ENCODE measurements at regions not wholly inside any gene's neighbourhood (a gene's known extent, or its start where the extent isn't known, plus 50 kb on each side); places are given as distances from the start of the nearest gene placed in this dataset.

DNA sequence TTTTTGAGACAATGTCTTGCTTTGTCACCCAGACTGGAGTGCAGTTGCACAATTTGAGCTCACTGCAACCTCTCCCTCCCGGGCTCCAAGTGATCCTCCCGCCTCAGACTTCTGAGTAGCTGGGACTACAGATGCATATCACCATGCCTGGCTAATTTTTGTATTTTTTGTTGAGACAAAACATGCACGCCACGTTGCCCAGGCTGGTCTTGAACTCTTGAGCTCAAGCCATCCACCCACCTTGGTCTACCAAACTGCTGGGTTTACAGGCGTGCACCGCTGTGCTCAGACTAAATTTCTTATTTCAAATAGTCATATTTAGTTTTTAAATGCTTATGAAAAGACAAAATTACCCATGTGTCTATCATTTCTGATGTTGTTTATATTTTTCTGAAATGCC, 2324.1 kb downstream of the MAT2B start:
- DNase-seq (ENCODE audit: low read depth), result no peak

DNA sequence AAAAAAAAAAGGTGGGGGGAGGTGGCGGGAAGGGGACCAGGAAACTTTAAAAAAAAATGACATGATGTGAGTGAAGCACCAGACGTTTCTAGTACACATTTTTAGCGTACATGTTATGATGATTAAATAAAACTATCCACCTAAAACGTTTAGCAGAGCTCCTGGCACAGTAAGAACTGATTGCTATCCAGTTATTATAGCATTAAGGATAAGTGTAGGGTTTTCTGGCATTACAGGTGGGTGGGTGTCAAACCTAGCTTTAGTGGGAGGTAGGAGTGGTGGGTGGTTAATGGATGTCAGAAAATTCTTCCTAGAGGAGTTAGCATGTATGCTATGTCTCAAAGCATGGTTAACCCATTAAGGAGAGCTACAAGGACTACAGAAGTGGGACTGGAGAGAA, 2329.5 kb downstream of the MAT2B start:
- DNase-seq (ENCODE audit: low read depth), result no peak

DNA sequence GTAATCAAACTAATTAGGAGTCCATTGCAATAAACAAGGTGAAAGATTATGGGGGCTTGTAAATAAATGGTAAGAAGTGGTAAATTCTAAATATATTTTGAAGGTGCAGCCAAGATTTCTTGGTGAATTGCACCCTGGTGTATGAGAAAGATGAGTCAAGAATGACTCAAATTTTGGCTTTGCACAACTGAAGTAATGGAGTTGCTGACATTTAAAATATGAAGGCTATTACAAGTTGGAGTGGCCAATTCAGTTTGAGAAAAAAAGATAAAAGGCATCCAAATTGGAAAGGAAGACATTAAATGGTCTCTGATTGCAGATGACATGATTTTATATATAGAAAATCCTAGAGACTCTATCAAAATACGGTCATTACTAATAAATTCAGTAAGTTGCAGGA, 2330.6 kb downstream of the MAT2B start:
- DNase-seq (ENCODE audit: low read depth), result no peak

DNA sequence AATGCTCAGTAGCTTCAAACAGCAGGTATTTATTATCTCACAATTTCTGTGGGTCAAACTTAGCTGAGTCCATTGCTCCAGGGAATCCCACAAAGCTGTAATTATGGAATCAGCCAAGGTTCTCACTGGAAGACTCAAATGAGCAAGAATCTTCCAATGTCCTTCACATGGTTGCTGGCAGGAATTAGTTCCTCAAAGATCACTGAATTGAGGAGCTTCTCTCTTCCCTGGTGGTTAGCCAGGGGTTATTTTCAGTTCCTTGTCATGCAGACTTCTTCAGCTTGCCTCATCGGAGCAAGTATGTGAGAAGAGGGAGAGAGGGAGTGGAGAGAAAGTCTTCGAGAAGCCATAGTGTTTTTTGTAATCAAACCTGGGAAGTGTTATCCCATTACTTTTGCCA, 2331.9 kb downstream of the MAT2B start:
- DNase-seq (ENCODE audit: low read depth), result no peak

DNA sequence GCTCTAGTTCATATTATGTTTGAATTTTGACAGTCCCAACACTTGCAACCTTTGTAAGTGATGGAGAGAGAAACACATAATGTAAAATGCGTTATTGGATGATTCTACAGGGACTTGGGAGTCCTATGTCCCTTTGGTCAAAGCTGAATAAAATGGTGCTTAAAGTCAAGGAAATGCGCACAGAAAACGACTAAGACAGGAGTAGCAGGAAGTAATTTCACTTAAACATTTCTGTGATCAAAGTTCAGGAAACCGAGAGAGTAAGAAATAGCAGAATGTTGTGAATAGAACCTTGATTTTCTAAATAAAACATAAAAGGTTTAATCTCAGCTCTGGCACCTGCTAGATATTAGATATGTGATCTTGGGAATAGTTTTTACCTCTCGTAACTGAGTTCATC, 2339.2 kb downstream of the MAT2B start:
- DNase-seq (ENCODE audit: low read depth), result no peak

DNA sequence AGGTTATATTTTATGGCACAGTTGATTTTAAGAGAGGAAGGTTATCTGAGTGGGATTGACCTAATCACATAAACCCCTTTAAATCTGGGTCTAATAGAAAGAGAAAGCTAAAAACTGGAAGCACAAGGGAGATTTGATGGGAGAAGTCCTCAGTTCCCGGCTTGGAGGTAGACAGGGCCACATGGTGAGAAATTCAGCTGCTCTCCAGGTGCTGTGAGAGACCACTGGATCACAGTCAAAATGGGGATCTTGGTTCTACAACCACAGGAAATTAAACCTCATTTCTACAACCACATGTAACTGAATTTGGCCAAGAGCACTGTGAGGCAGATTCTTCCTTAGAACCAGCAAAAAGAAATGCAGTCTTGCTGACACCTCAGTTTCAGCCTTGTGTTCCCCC, 2352.7 kb downstream of the MAT2B start:
- no peak for DNase-seq (ENCODE audit: low read depth)

DNA sequence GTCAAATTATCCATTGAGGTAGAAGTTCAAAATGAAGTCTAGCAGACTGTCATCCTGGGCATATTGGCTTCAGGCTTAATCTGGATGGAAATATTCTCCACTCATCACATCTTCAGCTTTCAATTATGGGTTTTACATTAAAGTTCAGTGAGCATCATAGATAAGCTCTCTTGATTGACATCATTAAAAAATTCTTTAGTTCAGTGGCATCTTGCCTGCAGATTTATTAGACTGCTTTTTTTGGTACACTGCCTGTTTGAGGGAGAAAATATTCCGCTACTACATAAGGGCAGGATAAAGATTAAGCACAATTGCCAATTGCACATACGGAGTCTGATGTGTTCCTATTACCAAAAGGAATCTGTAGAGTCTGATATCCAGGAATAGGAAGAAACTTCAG, 2353.8 kb downstream of the MAT2B start:
- DNase-seq (ENCODE audit: low read depth), result no peak

DNA sequence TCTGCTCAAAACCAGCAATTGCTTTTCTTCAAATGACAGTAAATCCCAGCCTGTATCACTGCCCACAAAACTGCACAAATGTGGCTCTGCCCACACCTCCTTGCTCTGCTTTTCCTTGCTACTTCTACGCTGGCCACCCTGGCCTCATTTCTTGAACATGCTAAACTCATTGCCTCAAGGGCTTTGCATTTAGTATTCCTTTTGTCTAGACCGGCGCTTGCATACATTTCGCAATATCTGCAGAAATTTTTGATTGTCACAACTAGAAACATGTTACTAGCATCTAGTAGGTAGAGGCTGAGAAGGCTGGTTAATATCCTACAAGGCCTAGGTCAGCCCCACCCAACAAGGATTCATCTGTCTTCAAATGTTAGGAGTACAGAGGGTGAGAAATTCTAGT, 2357.8 kb downstream of the MAT2B start:
- no peak for DNase-seq (ENCODE audit: low read depth)

DNA sequence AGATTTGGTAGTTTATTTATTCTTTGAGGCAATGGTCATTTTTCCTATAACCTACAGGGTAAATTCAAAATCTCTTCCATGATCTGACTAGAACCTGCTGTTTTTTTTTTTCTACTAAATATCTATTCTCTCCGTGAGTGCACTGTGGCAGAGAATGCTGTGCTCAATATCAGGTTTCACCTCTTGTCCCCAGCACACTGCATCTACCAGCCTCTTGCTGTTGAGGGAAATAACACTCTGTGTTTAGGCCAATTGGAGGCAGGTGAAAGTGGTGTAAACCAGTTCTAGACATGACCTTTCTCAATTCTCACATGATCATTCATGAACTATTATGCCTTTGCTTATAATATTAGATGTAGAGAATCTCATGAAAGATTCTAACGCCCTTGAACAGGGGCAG, 2365.9 kb downstream of the MAT2B start:
- no peak for DNase-seq (ENCODE audit: low read depth)

DNA sequence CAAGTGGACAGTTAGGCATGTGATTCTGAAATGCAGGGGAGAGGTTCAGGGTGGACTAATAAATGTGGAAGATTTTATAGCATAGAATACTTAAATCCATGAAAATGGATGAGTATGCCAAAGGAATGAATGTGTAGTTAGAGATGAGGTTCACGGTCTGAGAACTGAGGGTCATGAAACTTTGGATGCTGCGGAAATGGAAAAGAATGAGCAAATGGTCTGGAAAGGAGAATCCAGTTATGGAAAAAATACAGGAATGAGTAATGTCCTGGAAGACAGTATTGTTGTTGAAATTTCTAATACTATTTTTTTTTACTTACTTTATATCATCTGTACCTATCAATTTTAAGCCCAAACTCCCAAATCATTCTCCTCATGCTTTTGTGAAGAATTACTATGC, 2369.4 kb downstream of the MAT2B start:
- no peak for DNase-seq (ENCODE audit: low read depth)

DNA sequence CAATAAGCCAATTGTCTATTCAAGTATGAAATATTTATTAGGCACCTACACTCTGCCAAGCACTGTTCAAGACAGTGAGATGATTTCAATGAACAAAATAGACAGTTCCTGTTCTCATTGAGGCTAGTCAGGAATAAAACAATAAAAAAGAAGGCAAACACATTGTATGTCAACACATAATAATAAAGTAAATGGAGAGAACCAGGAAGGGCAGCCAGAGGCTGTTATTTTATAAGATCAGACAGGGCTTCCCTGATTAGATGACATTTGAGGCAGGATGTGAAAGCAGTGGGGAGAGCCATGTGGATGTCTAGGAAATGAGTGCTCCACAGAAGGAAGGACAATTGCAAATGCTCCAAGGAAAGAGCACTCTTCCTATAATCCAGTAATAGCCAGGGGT, 2371.1 kb downstream of the MAT2B start:
- no peak for DNase-seq (ENCODE audit: low read depth)

DNA sequence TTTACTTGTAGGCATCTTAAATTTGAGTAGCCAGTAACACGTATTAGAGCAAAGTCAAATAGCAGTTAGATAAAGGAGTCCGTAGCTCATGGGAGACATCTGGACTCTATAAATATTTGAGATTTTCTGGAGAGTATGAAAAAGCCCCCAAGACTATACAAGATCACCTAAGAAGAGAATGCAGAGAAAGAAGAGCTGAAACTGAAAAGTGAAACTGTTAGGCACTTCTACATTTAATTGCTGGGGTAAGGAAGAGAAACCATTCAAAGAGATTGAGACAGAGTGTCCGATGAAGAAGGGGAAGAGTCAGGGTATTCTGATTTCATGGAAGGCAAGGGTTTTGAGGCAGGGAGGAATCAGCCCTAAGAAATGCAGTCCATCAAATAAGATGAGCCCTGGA, 2372.1 kb downstream of the MAT2B start:
- no peak for DNase-seq (ENCODE audit: low read depth)

DNA sequence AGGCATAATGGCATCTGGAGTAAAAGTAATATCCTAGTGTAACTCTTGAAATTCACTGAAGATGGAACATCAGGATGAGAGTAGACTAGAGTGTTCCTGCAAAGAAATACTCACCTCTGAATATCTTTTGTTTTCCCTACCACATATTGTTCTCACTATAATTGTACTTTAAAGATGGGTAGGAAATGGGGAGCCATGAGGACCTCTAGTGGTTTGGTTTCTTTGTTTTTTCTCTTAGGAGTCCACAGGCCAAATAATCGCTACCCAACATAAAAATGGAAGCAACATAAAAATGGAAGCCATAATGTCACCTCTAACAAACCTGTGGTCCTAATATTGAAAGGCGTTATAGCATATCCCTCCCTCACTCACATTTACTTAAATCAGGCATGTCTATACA, 2375.8 kb downstream of the MAT2B start:
- DNase-seq (ENCODE audit: low read depth), result no peak

DNA sequence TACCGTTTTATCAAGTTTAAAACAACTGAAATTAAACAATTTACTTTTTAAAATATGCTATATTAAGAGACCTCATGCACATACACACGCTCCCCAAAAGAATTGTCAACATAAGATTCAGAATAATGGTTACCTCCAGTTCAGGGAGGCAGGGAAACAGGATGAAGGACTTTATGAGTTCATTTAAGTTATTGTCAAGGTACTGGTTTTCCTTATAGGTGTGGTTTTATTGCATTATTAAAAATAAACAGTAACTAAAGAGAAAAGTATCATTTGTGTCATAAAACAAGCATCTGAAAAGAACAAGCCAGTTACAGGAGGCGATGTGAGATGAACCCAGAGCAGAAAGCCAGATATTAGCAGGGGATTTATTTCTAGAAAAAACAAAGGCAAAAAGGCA, 2376.7 kb downstream of the MAT2B start:
- no peak for DNase-seq (ENCODE audit: low read depth)

DNA sequence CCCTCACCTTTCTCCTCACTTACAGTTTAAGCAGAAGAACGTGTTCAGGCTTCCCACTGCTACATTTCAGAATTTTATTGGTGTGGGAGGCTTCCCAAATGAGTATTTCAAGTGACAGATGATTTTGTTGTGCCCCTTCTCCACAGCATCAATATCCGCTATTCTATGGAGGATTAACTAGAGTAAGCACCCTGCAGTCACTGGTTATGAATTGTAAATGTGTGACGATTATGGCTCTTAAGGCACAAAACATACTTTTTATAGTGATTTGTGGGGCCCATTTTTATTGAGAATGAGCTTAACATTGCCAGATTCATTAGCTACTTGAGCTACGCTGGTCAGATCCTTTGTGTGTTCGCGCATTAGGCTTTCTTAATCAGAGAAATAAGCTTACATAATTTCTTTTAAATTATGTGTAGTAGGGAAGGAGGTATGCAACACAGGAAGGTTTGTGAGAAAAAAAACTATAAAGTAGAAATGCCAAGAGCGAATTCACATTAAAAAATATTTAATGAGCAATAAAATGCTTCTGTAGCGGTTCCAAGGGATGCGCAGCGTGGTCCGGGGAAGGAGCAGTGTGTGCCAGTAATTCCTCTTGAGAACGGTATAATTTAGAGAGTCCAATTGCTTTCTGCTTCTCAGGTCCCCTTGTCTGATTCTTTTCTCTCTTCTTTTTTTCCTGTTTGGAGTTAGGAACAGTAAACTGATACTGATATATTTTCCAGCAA, 2380.4 kb downstream of the MAT2B start:
- DNase-seq (ENCODE audit: low read depth), result no peak

DNA sequence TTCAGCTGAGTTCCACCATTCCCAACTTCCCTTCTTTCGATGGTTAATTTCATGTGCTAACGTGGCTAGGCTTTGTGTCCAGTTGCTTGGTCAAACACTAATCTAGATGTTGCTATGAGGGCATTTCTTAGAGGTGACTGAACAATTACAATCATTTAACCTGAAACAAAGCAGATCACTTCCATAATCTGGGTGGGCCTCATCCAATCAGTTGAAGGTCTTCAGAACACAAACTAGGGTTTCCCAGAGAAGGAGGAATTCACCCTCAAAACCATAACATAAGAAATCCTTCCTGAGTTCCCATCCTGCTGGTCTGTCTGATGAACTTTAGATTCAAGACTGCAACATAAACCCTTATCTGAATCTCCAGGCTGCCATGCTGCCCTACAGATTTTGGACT, 2381.7 kb downstream of the MAT2B start:
- no peak for DNase-seq (ENCODE audit: low read depth)

DNA sequence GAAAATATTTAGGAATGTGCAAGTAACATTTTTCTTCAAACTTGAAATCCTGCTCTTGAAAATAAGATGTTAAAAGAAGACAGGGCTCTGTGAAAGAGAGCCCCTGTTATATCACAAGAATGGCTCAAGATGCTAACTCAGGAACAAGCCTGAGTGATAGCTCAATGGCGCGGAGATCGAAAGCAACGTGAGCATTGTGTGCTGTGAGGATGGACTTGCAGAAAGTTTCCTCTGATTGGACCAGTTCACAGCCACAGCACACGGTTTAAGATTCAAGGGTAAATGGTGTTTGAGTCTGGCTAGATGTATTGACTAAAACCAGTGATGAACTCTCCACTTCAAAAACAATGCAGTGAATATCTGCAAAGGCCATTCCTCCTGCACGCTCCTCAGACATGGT, 2387.0 kb downstream of the MAT2B start:
- DNase-seq (ENCODE audit: low read depth), result no peak

DNA sequence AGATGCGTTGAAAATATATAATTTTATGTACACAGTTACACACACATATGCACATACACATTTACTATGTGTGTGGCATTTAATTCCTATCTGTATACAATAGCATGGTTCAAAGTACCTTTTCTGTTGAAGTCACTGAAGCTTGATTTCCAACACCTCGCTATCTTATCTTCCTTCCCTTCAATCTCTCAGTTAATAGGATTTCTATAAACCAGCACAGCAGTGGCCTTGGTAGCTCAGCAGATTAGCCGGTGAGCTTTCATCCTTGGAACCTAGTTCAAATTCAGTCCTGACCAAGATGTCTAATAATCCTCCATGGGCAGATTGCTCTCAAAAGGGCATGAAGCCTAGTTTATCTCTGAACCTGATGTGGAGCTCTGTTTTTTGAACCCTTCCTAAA, 2389.5 kb downstream of the MAT2B start:
- no peak for DNase-seq (ENCODE audit: low read depth)

DNA sequence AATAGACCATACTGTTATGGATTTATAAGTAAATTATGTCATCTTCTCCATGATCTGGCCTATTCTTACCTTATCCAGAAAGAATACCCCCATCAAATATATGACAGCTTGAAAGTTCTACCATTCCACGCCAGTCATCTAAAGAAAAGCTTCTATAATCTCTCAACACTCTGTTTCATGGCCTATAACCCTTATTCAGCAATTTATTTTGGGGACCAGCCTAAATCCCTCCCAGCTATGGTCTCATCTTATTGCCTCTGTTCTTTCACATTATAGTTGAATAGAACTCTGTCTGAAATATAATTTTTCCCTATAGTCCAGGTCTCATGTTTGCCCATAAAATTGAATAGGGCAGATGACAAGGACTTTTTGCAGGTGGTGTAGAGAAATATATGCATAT, 2387.6 kb upstream of the WWC1 start:
- no peak for DNase-seq (ENCODE audit: low read depth)

DNA sequence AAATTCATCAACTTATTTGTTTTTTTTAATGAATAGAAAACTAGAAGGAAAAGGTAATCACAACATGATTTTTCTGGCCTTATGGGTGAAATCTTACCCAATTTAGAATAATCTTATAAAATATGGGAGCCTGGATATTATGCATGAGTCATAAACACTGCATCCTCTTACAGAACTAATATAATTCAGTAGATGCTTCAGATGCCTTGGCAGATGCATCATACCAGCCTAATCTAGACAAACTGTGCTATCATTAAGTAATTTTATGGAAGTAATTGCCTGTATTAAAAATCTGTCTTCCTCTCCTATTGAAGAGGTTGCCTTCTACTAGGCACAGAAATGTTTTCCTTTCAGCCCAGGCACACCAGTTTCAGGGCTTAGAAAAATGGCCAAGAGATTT, 2384.6 kb upstream of the WWC1 start:
- DNase-seq (ENCODE audit: low read depth), result no peak

DNA sequence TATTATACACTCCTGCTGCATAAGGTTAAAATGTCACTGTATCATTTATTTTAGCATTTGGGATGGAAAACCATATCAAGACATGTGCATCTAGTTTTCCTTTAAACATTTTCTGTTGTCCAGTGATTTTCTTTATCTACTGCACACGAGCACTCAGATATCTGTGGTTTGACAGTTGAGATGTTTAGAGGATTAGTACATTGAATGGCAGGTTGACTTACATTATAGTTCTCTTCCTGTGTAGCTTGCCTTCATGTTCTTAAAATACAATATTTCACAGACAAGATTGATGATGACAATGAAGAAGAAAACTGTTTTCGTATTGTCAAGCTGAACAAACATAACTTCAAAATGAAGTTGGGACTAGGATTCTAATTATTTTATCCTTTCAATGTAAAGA, 2378.4 kb upstream of the WWC1 start:
- no peak for DNase-seq (ENCODE audit: low read depth)

DNA sequence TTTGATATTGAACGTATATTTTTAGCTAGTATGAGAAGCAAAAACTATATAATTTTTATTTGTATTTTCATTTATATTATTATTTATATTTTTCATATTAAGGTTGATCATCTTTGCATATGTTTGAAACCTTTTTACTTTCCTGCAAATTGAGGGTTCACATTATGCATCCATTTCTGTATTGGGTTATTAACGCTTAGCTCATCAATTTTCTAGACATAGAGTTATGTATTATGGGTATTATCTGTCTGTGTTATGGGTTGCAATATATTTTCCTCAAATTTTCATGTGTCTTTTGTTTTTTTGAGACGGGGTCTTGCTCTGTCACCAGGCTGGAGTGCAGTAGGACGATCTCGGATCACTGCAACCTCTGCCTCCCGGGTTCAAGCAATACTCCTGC, 2377.0 kb upstream of the WWC1 start:
- no peak for DNase-seq (ENCODE audit: low read depth)

DNA sequence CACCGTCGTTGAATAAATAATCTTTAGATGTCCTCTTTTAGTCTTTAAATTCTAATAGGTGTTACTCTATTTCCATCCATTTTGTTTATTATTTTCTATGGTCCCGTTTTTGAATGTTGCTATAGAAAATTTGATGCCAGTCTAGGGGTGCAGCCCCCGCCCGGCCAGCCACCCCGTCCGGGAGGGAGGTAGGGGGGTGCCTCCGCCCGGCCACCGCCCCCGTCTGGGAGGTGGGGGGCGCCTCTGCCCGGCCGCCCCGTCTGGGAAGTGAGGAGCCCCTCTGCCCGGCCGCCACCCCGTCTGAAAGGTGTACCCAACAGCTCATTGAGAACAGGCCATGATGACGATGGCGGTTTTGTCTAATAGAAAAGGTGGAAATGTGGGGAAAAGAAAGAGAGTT, 2372.2 kb upstream of the WWC1 start:
- no peak for DNase-seq (ENCODE audit: low read depth)

DNA sequence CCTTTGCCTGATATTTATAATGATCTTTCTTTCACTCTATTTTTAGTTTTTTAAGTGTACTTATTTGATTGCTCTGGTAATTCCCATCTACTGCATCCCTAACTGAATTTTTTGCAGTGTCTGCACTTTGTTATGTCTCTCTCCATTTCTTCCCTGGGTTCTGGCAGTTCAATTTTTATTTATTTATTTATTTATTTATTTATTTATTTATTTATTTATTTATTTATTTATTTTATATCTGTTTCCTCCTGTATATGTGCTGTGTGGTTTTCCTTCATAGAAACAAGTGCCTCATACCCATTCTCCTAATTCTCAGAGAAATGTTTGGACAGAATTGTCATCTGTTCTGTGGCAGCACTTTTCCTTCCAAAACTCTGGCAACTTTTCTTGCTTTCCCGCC, 2370.8 kb upstream of the WWC1 start:
- no peak for DNase-seq (ENCODE audit: low read depth)

DNA sequence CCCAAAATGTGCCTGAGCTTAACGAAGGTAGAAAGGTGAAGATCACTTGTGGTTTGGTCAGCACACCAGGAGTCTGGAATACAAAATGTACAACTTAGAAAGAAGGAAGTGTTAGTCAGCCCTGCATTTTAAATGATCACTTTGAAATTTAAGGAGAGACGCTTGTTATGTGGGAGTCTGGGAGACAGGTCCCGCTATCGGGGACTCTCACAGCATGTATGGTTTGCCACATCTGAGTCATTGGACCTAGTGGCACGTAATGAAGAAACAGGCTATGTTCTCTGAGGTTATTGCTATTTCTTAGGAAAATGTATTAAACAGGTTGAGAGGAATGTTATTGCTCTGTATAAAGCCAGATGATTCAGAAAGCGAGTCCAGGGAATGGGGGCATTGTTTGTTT, 2362.5 kb upstream of the WWC1 start:
- no peak for DNase-seq (ENCODE audit: low read depth)

Measured in stimulated activated CD8-positive, alpha-beta memory T cell treated with anti-CD3 and anti-CD28 coated beads, Interleukin-15, amount 100 ng/mL, for 1 hour (primary cell).